Superior temporal gyrus (tissue), 1 donor: ENCODE measurements at regions not wholly inside any gene's neighbourhood (a gene's known extent, or its start where the extent isn't known, plus 50 kb on each side); places are given as distances from the start of the nearest gene placed in this dataset.

Source experiments
- DNase-seq: peaks from one replicate; pipeline ENCODE4 v3.0.0-alpha.2; 2016; ENCODE audit errors: extremely low spot score

DNA sequence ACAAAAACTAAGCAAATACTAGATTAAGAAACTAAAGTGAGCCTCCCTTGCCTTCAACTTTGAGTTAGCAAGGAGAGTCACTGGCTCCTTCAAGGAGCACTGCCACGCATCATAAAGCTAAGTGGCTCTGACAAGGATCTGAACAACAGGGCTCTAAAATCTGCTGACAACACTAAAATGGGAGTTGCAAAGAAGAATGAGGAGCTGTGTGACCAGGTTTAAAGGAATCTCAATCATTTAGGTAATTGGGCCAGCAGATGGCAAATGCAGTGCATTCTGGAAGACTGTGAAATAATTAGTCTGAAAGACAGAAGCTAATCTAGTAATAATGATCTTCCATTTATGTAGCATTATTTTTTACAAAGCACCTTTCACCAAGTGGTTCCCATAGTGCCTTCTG lies 297.0 kb upstream of the TAS2R1 start:
- no peak for DNase-seq

DNA sequence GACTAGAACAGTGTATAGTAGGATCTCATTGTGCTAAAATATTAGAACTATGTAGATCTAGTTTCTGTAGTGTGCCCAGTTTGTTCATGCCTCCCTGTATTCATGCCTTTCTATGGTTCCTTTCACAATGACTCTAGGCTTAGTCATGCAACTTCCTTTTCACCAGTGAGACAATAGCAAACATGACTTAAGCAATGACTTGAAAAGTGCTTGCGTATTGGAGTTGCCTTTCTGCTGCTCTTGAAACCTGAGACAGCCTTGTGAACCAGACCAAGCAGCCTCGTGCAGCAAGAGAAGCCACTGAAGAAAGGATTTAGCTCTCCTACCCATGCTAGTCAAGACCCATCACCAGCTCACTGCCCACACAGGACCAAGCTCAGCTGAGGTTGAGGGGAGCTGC lies 294.5 kb upstream of the TAS2R1 start:
- no peak for DNase-seq

DNA sequence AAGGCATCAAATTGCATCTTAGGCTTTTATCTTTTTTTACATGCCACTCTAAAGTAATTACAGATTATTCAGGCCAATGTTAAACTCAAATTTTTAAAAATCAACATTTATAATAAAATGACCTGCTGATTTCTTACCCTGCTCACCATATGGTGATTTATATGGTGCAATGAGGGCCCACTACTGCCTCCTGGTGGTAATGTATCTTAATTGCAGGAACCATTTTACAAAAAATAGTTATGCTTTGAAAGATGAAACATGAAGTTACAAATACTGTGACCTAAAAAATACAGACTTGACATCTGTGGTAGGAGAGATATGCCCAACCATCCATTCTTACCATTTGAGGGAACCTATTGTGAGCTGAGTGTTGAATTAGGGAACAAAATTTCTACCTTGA lies 292.6 kb upstream of the TAS2R1 start:
- no peak for DNase-seq

GRCh38 chr5:9920697-9921096 lies 290.5 kb upstream of the TAS2R1 start:
- DNase-seq, result no peak

- no peak for DNase-seq
Observed at GRCh38 chr5:9919306-9920030, 289.3 kb upstream of the TAS2R1 start.

GRCh38 chr5:9905661-9906060 lies 275.5 kb upstream of the TAS2R1 start:
- no peak for DNase-seq

- DNase-seq, result no peak
Observed at GRCh38 chr5:9903801-9904200, 273.6 kb upstream of the TAS2R1 start.

GRCh38 chr5:9898319-9898718 lies 268.2 kb upstream of the TAS2R1 start:
- peak; percentile 55 for DNase-seq

DNA sequence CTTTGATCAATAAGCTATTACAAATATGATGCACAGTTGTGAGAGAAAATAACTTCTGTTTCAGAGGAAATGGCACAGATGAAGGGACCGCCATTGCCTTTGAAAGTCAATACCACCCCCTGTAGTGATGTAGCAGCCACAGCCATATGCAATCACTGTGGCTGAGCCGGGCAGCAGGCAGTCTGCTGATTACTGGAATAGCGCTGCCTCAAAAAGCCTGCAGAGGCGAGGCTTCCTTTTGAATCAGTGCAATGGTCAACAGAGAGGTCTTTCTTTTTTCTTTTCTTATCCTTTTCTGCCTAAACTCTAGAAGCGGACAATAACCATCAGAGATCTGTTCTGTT lies 265.1 kb upstream of the TAS2R1 start:
- DNase-seq, result no peak

GRCh38 chr5:9894571-9895301 lies 264.6 kb upstream of the TAS2R1 start:
- no peak for DNase-seq

DNA sequence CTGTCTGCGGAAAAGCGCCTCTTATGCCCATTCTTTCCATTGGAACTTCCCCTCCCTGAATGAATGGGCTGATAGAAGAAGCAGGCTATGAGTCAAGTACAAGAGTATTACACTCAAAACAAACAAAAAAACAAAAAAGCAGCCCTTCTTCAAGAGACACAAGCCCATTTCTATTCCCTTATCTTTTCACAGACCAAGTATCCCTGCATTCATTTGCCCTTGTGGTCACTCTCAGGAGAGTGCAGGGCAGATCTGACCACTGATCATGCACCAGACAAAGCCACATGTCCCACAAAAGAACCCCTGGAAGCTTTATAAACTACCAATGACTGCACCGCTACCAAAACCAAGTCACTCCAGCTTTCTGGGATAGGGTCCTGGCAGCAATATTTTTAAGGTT lies 262.5 kb upstream of the TAS2R1 start:
- DNase-seq, result no peak

GRCh38 chr5:9889511-9889910 lies 259.4 kb upstream of the TAS2R1 start:
- no peak for DNase-seq

DNA sequence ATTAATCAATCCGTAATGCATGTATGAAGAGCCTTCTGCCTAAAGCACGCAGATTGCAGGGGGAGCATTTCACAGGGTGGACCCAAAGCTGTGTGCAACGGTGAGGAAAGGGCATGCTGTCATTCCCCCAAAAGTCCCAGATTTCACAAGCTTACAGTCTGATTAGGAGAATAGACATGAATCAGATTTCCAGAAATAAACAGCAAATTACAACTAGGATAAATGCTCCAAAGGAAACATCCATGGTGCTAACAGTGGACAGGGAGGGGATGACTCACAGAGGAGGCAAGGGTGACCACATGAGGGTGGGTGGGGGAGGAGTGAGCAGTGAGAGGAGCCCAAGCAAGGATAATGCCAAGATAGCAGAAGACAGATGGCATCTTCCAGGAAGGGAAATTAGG lies 258.4 kb upstream of the TAS2R1 start:
- DNase-seq, result no peak

DNA sequence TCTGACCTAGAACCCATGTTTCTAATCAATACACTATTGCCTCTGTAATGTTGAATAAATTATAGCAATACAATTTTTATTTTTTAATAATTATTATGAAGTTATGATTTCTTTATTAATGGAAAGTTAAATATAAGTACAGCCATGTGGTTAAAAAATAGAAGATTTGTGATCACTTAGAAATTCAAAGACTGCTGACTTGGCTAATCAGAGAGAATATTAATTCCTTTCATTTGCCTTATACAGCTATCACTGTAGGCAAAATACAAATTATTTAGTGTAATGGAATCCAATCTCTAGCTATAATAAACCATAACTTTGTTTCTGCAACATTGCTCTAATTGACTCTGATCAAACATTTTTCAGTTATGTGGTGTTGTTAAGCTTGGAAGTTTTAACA lies 255.0 kb upstream of the TAS2R1 start:
- DNase-seq, result no peak

- DNase-seq, result no peak
Observed at GRCh38 chr5:9878206-9878605, 248.1 kb upstream of the TAS2R1 start.

- no peak for DNase-seq
Observed at GRCh38 chr5:9877488-9877887, 247.3 kb upstream of the TAS2R1 start.

- DNase-seq, result no peak
Observed at GRCh38 chr5:9876451-9876850, 246.3 kb upstream of the TAS2R1 start.

- peak; percentile 60 for DNase-seq
Observed at GRCh38 chr5:9869616-9870288, 239.6 kb upstream of the TAS2R1 start.

- no peak for DNase-seq
Observed at GRCh38 chr5:9865574-9865973, 235.4 kb upstream of the TAS2R1 start.

DNA sequence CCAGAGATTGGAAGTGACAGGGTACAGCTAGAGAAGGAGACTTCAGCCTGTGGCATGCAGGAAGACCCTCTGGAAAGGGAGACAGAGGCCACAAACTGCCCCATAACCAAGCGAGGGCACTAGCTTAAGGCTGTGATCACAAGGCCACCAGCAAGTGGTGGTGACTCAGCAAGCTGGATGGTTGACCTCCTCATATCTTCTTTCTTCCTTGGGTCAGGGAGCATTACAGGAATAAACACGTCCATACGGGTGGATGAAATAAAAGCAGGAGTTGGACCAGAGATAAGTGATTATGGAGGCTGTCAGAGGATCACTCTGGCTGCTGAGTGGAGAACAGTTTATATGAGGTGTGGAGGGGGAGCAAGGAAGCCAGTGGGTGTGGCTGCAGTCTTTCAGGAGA lies 234.6 kb upstream of the TAS2R1 start:
- DNase-seq, result no peak

DNA sequence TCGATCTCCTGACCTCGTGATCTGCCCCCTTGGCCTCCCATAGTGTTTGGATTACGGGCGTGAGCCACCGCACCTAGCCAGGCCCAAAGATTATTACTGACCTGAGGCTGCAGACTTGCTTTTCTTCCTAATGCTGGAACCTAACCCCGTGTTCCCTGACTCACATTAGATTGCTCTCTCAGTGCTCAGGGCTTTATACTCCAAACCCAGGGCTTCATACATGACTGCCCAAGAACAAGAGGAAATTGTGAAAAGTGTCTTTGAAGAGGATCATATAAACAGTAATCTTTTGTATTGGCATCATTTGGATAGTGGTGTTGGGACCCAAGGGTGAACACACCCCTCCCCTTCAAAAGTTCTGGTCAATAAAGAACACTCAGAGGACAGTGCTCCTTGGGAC lies 233.3 kb upstream of the TAS2R1 start:
- DNase-seq, result no peak

DNA sequence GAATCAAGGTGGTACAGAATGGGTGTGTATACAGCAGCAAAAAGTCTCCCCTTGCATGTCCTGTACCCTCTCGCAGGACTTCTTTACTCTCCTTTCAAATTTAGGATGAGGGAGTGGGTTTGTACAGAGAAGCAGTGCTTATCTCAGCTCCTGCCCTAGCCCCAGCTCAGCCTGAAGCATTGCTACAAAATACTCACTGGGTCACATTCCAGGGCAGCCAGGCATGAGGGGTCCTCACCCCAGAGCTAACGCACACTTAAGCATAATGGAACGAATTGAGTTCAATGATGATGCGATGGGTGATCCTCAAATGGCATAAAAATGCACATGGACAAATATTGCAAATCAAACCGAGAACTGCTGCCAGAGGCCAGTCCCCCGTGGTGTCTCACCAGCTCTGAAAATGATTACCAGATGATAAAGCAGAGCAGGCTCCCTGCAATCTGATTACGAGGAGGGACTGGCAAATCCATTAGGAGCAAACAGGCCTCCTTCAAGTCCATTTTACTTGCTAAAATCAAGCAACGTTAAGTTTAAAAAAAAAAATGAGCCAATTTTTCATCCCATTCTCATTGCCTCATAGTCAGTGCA lies 231.6 kb upstream of the TAS2R1 start:
- no peak for DNase-seq

DNA sequence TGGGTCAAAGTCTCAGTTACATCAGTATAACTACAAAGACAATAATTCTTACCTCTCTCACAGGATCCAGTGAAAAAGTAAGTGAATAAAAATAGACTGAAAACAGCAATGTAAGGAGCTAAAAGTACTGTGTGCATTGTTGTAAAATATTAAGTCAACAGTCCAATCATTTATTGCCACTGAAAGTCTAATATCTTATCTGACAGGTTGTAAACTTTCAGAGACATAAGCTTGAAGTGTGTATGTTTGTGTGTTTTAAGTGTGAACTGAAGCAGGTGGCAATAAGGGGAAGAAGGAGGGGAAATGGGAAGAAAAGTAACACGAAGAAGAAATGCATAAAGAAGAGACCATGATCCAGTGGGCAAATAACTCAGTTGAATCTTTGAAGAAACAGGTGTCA lies 229.7 kb upstream of the TAS2R1 start:
- DNase-seq, result no peak
